ENCODE measurements at regions not wholly inside any gene's neighbourhood (a gene's known extent, or its start where the extent isn't known, plus 50 kb on each side); places are given as distances from the start of the nearest gene placed in this dataset.
"Not testable (repeated sequence)": the region's sequence is repeated elsewhere in the genome, so short reads cannot be mapped to it uniquely, and the experiment has no call there.

GRCh38 chr1:196131691-196132090 lies 476.5 kb downstream of the KCNT2 start:
- H3K4me1 ChIP-seq (ENCODE audit: control insufficient read depth, insufficient read depth, low read length): no peaks in the 10 kb centered on the region
- no peak overlapping the region for H3K27ac ChIP-seq (ENCODE audit: low read length)
- DNase-seq: no peak
- intact Hi-C loops (cut with DNase I): no loop called here
- no peaks in the 10 kb centered on the region for H3K9me3 ChIP-seq (ENCODE audit: control insufficient read depth, low read length)
- no peak for ATAC-seq
- WGBS: 66% methylated on average over 1 of the region's 1 CpG
- H3K4me3 ChIP-seq (ENCODE audit: low read length): no peak overlapping the region
- H3K27me3 ChIP-seq (ENCODE audit: control insufficient read depth, insufficient read depth): no peaks in the 10 kb centered on the region

DNA sequence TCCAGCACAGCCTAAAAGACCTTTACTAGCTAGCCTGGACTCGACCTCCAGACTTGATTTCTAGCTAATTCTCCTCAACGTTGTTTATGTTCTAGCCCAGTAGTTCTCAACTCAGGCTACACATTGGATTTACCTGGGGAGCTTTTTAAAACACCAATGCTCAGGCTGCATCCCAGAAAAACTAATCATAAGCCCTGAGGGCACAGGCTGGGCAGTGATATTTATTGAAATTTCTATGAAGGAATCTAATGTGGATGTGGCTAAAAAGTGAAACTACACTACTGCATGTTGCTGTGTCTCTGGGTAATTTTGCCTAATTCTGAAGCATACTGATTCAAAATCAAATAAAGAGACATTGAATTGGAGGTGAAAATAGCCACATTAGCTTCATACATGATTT lies 479.4 kb downstream of the KCNT2 start:
- 65% methylated on average over 2 of the region's 2 CpGs for WGBS
- ATAC-seq (no peak), DNase-seq (no peak)
- no peaks in the 10 kb centered on the region for H3K27me3 ChIP-seq (ENCODE audit: control insufficient read depth, insufficient read depth)
- H3K9me3 ChIP-seq (ENCODE audit: control insufficient read depth, low read length): no peaks in the 10 kb centered on the region
- intact Hi-C loops (cut with DNase I): no loop called here
- no peaks in the 10 kb centered on the region for H3K4me1 ChIP-seq (ENCODE audit: control insufficient read depth, insufficient read depth, low read length)
- H3K4me3 ChIP-seq (ENCODE audit: low read length): no peak overlapping the region
- no peak overlapping the region for H3K27ac ChIP-seq (ENCODE audit: low read length)

- ATAC-seq (no peak), DNase-seq (no peak)
- WGBS: 85% methylated on average over 2 of the region's 2 CpGs
- Histone ChIP-seq H3K4me3 (ENCODE audit: low read length) (no peak overlapping the region), H3K4me1 (ENCODE audit: control insufficient read depth, insufficient read depth, low read length) (no peaks in the 10 kb centered on the region), H3K9me3 (ENCODE audit: control insufficient read depth, low read length) (no peaks in the 10 kb centered on the region), H3K27me3 (ENCODE audit: control insufficient read depth, insufficient read depth) (no peaks in the 10 kb centered on the region), H3K27ac (ENCODE audit: low read length) (no peak overlapping the region)
- intact Hi-C loops (cut with DNase I): no loop called here
Measured at GRCh38 chr1:196121181-196121580, 487.1 kb downstream of the KCNT2 start.

- Histone ChIP-seq H3K27me3 (ENCODE audit: control insufficient read depth, insufficient read depth) (no peaks in the 10 kb centered on the region), H3K4me3 (ENCODE audit: low read length) (no peak overlapping the region), H3K27ac (ENCODE audit: low read length) (no peak overlapping the region), H3K9me3 (ENCODE audit: control insufficient read depth, low read length) (no peaks in the 10 kb centered on the region), H3K4me1 (ENCODE audit: control insufficient read depth, insufficient read depth, low read length) (no peaks in the 10 kb centered on the region)
- peak; percentile 76 to 87 (median 87) for DNase-seq
- peak; percentile 96 to 99 for ATAC-seq
- 5% methylated on average over 2 of the region's 2 CpGs for WGBS
- intact Hi-C loops (cut with DNase I): no loop called here
Measured at GRCh38 chr1:196115646-196116045, 492.6 kb downstream of the KCNT2 start.

DNA sequence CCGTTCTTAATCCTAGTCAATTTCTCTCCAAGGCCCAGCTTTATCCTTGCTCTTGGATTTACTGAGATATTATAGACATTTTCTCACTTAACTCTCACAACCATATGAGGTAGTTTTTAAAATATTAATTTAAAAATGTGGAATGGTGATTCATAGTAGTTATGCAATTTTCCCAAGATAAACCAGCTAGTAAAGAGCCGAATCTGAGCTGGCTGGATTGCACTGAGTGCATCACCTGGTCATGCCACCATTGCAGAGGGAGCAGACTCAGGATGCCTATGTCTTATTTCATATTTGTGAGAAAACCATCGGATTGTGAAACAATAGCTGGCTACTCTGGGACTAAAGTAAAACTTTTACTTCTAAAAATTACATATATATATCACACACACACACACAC lies 494.0 kb downstream of the KCNT2 start:
- Histone ChIP-seq H3K4me3 (ENCODE audit: low read length) (no peak overlapping the region), H3K9me3 (ENCODE audit: control insufficient read depth, low read length) (no peaks in the 10 kb centered on the region), H3K4me1 (ENCODE audit: control insufficient read depth, insufficient read depth, low read length) (no peaks in the 10 kb centered on the region), H3K27ac (ENCODE audit: low read length) (no peak overlapping the region), H3K27me3 (ENCODE audit: control insufficient read depth, insufficient read depth) (no peaks in the 10 kb centered on the region)
- 69% methylated on average over 3 of the region's 3 CpGs for WGBS
- DNase-seq: no peak
- no peak for ATAC-seq
- intact Hi-C loops (cut with DNase I): no loop called here

- H3K27me3 ChIP-seq (ENCODE audit: control insufficient read depth, insufficient read depth); H3K9me3 ChIP-seq (ENCODE audit: control insufficient read depth, low read length); H3K4me3 ChIP-seq (ENCODE audit: low read length); DNase-seq; H3K4me1 ChIP-seq (ENCODE audit: control insufficient read depth, insufficient read depth, low read length); intact Hi-C loops (cut with DNase I); H3K27ac ChIP-seq (ENCODE audit: low read length); ATAC-seq: not testable (repeated sequence)
- 56% methylated on average over 5 of the region's 5 CpGs for WGBS
Measured at GRCh38 chr1:196108990-196109389, 499.2 kb downstream of the KCNT2 start.

- no peak overlapping the region for H3K27ac ChIP-seq (ENCODE audit: low read length)
- ATAC-seq (no peak), DNase-seq (no peak)
- intact Hi-C loops (cut with DNase I): no loop called here
- no peaks in the 10 kb centered on the region for H3K27me3 ChIP-seq (ENCODE audit: control insufficient read depth, insufficient read depth)
- WGBS: 77% methylated on average over 3 of the region's 3 CpGs
- H3K9me3 ChIP-seq (ENCODE audit: control insufficient read depth, low read length): no peaks in the 10 kb centered on the region
- H3K4me3 ChIP-seq (ENCODE audit: low read length): no peak overlapping the region
- no peaks in the 10 kb centered on the region for H3K4me1 ChIP-seq (ENCODE audit: control insufficient read depth, insufficient read depth, low read length)
Measured at GRCh38 chr1:196105901-196106300, 502.3 kb downstream of the KCNT2 start.

DNA sequence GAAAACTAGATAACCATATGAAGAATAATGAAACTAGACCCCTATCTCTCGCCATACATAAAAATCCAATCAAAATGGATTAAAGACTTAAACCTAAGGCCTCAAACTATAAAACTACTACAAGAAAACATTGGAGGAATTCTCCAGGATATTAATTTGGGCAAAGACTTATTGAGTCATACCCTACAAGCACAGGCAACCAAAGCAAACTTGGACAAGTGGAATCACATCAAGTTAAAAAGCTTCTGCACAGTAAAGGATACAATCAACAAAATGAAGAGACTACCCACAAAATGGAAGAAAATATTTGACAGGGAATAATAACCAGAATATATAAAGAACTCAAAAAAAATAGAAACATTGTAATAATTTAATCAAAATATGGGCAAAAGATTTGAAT lies 505.4 kb downstream of the KCNT2 start:
- DNase-seq (no peak), ATAC-seq (no peak)
- Histone ChIP-seq H3K27ac (ENCODE audit: low read length) (no peak overlapping the region), H3K4me1 (ENCODE audit: control insufficient read depth, insufficient read depth, low read length) (no peaks in the 10 kb centered on the region), H3K27me3 (ENCODE audit: control insufficient read depth, insufficient read depth) (no peaks in the 10 kb centered on the region), H3K4me3 (ENCODE audit: low read length) (no peak overlapping the region), H3K9me3 (ENCODE audit: control insufficient read depth, low read length) (no peaks in the 10 kb centered on the region)
- 72% methylated on average over 1 of the region's 1 CpG for WGBS
- intact Hi-C loops (cut with DNase I): no loop called here

- Histone ChIP-seq H3K4me1 (ENCODE audit: control insufficient read depth, insufficient read depth, low read length) (no peaks in the 10 kb centered on the region), H3K27ac (ENCODE audit: low read length) (no peak overlapping the region), H3K27me3 (ENCODE audit: control insufficient read depth, insufficient read depth) (no peaks in the 10 kb centered on the region), H3K9me3 (ENCODE audit: control insufficient read depth, low read length) (no peaks in the 10 kb centered on the region), H3K4me3 (ENCODE audit: low read length) (no peak overlapping the region)
- ATAC-seq: no peak
- intact Hi-C loops (cut with DNase I): no loop called here
- DNase-seq: no peak
Measured at GRCh38 chr1:196098000-196098399, 510.2 kb downstream of the KCNT2 start.

DNA sequence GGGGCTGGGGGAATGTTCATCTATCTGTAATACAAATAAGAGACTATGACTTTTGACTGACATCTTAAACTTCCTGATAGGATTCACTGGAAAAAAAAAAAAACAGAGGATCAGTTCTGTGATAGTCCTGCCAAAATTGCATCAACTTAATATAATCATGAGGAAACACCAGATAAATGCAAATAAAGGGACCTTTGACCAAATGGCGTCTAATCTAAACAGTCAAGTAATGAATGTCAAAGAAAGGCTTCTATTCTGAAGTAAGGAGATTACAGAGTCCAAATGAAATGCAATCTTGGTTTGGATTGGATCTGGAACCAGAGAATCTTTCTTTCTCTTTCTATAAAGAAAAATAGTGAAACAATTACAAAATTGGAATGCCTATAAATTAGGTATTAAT lies 513.4 kb downstream of the KCNT2 start:
- WGBS: 52% methylated on average over 1 of the region's 1 CpG
- H3K27me3 ChIP-seq (ENCODE audit: control insufficient read depth, insufficient read depth): no peaks in the 10 kb centered on the region
- DNase-seq: no peak
- no peak for ATAC-seq
- intact Hi-C loops (cut with DNase I): no loop called here
- no peak overlapping the region for H3K4me3 ChIP-seq (ENCODE audit: low read length)
- no peaks in the 10 kb centered on the region for H3K9me3 ChIP-seq (ENCODE audit: control insufficient read depth, low read length)
- H3K27ac ChIP-seq (ENCODE audit: low read length): no peak overlapping the region
- H3K4me1 ChIP-seq (ENCODE audit: control insufficient read depth, insufficient read depth, low read length): no peaks in the 10 kb centered on the region

DNA sequence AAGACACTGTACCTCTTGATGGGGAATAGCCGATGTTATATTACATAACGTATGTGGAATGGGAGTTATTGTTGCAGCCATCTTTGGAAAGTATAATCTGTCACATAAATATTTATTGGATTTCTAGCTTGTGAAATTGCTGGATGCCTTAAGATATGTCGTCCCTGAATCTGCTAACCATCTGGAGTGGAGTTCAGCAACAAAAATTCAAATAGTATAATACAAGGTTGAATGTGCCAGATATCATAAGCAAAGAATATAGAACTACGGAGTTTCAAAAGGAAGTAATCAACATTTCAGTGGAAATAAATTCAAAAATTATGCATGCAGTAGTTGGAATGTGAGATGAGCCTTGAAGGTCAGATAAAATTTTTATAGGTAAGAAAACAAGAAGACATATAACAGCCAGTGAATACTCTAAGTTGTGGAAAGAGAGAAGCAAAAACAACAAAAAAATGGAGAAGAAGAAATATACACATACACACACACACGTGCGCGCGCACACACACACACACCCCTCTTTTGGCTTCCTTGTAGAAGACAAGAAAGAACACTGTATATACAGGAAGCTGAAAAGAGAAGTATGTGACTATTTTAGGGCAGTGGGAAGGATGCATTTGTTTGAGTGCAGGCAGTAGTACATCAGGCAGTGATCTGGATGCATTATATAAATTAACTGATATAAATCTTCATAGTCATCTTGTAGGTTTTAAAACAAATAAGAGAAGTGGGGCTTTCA lies 516.7 kb downstream of the KCNT2 start:
- Histone ChIP-seq H3K9me3 (ENCODE audit: control insufficient read depth, low read length) (no peaks in the 10 kb centered on the region), H3K4me3 (ENCODE audit: low read length) (no peak overlapping the region), H3K27me3 (ENCODE audit: control insufficient read depth, insufficient read depth) (no peaks in the 10 kb centered on the region), H3K27ac (ENCODE audit: low read length) (no peak overlapping the region), H3K4me1 (ENCODE audit: control insufficient read depth, insufficient read depth, low read length) (no peaks in the 10 kb centered on the region)
- intact Hi-C loops (cut with DNase I): no loop called here
- WGBS: 75% methylated on average over 8 of the region's 8 CpGs
- DNase-seq (no peak), ATAC-seq (no peak)

DNA sequence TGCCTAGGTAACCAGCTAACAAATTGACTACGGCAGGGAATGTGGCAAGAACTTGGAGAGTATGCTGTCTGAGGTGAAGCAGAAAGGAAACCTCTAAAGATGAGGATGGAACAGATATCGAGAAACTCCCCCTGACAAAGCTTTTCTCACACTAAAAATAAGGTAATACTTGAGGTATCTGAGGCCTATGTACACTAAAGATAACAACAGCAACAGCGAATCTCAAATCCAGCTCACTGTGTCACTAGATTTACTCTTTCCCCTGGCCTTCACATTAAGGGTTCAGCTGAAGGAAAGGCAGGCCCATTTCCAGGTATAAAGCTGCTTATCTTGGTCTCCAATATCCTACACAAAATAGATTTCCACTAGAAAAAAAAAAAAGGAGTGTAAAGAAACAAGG lies 518.0 kb downstream of the KCNT2 start:
- Histone ChIP-seq H3K27me3 (ENCODE audit: control insufficient read depth, insufficient read depth) (no peaks in the 10 kb centered on the region), H3K4me1 (ENCODE audit: control insufficient read depth, insufficient read depth, low read length) (no peaks in the 10 kb centered on the region), H3K27ac (ENCODE audit: low read length) (no peak overlapping the region), H3K9me3 (ENCODE audit: control insufficient read depth, low read length) (no peaks in the 10 kb centered on the region), H3K4me3 (ENCODE audit: low read length) (no peak overlapping the region)
- DNase-seq (no peak), ATAC-seq (no peak)
- WGBS: 74% methylated on average over 3 of the region's 3 CpGs
- intact Hi-C loops (cut with DNase I): no loop called here
